ENCODE measurements at regions not wholly inside any gene's neighbourhood (a gene's known extent, or its start where the extent isn't known, plus 50 kb on each side); places are given as distances from the start of the nearest gene placed in this dataset.

DNA sequence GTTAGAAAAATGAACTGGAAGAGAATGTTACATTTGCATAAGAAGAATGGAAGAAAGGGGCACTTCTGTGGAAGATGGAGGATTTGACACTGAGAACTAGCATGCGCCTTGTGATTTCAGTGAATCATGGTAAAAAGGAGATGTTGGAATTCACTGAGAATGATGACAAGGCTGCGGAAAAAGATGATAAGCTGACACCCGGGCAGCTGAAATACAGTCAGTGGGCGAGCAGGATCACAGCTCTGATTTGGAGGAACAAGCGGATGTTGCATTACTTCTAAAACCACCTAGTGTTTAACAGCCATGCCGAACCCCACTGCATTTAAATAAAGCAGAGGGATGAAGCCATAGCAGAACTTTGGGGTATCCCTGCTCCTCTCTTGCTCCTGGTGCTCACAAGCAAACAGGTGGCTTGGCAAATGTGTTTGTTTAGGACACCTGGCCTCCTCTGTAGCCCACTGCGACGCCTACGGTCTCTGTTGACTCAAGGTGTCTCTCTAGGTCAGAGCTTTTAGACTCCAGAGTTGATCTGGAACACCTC lies 134.9 kb downstream of the NDUFA10 start:
- TF ChIP-seq, protein P1, sequence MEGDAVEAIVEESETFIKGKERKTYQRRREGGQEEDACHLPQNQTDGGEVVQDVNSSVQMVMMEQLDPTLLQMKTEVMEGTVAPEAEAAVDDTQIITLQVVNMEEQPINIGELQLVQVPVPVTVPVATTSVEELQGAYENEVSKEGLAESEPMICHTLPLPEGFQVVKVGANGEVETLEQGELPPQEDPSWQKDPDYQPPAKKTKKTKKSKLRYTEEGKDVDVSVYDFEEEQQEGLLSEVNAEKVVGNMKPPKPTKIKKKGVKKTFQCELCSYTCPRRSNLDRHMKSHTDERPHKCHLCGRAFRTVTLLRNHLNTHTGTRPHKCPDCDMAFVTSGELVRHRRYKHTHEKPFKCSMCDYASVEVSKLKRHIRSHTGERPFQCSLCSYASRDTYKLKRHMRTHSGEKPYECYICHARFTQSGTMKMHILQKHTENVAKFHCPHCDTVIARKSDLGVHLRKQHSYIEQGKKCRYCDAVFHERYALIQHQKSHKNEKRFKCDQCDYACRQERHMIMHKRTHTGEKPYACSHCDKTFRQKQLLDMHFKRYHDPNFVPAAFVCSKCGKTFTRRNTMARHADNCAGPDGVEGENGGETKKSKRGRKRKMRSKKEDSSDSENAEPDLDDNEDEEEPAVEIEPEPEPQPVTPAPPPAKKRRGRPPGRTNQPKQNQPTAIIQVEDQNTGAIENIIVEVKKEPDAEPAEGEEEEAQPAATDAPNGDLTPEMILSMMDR (IDR thresholded peaks at IDR 0.05) = no peak
- TF ChIP-seq EZH2 (IDR thresholded peaks at IDR 0.05) = no peak

All from neural progenitor cell (in vitro differentiated cells).